Heart left ventricle (tissue), 16 donors: ENCODE measurements at regions not wholly inside any gene's neighbourhood (a gene's known extent, or its start where the extent isn't known, plus 50 kb on each side); places are given as distances from the start of the nearest gene placed in this dataset.

Source experiments
- ATAC-seq, 4 donors: fragments of 200-7000 bp; cut with Tn5 transposase; one replicate each; pipeline ENCODE4 v1.9.1; 2020 to 2022; ENCODE audit warnings: moderate library complexity in 4 of 4, mild to moderate bottlenecking in 3 of 4, moderate number of reproducible peaks in 1 of 4
- DNase-seq, 5 donors: peaks; one replicate each; pipeline ENCODE4 v3.0.0-alpha.2; 2020
- H3K27ac ChIP-seq, 12 donors: fragments of 200-600 bp; sonication (generic) in 4 of 12; one replicate each; pipeline versions ENCODE4 v1.5.0 to v1.8.0; 2016 to 2022; ENCODE audit warnings: mild to moderate bottlenecking in 2 of 12
- H3K27me3 ChIP-seq, 9 donors: fragments of 200-600 bp; sonication (generic) in 2 of 9; one replicate each; pipeline versions ENCODE4 v1.5.1 to v1.8.0; 2016 to 2022; ENCODE audit warnings: mild to moderate bottlenecking in 3 of 9
- H3K36me3 ChIP-seq, 9 donors: fragments of 200-600 bp; sonication (generic) in 2 of 9; one replicate each; pipeline versions ENCODE4 v1.5.0 to v1.8.0; 2018 to 2022; ENCODE audit warnings: mild to moderate bottlenecking in 2 of 9
- H3K4me1 ChIP-seq, 12 donors: fragments of 200-600 bp; sonication (generic) in 4 of 12; one replicate each; pipeline versions ENCODE4 v1.5.0 to v1.8.0; 2016 to 2022; ENCODE audit warnings: mild to moderate bottlenecking in 3 of 12
- H3K4me3 ChIP-seq, 12 donors: fragments of 200-600 bp; sonication (generic) in 4 of 12; one replicate each; pipeline versions ENCODE4 v1.5.0 to v1.8.0; 2017 to 2022; ENCODE audit warnings: mild to moderate bottlenecking in 9 of 12, moderate library complexity in 4 of 12
- H3K9me3 ChIP-seq, 12 donors: fragments of 200-600 bp; sonication (generic) in 4 of 12; one replicate each; pipeline versions ENCODE4 v1.5.0 to v1.8.0; 2016 to 2022; ENCODE audit warnings: mild to moderate bottlenecking in 1 of 12
- POLR2A ChIP-seq, 2 donors: fragments of 450-650 bp; IDR thresholded peaks; one replicate each; pipeline ENCODE4 v1.6.1; 2017; ENCODE audit warnings: antibody characterized with exemption in 2 of 2, mild to moderate bottlenecking in 2 of 2, moderate library complexity in 2 of 2
- WGBS, 4 donors: extraction: QIAGEN DNeasy Blood & Tissue Kit in 2 of 4; methylation state at CpG; one replicate each; pipeline versions ENCODE4 v1.1.5 to v1.1.7; 2013 to 2018; 5-methylcytosine and 5-hydroxymethylcytosine counted together
- intact Hi-C, 10 donors: fragments of 100-400 bp; cut with DNase I; formaldehyde crosslinking; loops; one replicate each; pipeline versions ENCODE4 v1.11.1 to v1.14.2; 2022
- TF ChIP-seq, protein P1 (sequence below), 12 donors: fragments of 200-600 bp; sonication (generic) in 4 of 12; IDR thresholded peaks; one replicate each; pipeline versions ENCODE4 v1.5.0 to v1.8.0; 2018 to 2022; ENCODE audit warnings: antibody characterized with exemption in 12 of 12, mild to moderate bottlenecking in 5 of 12
- donor health status: ischemic (EF 13 %, LVEDD 7.1; RV severe dilation, severe dysfunction).
- donor health status: healthy with polysubstance abuse.
- donor health status: DM: no; HTN: yes; CAD: no.
- donor health status: DM: no; HTN: no; CAD: no.
- donor health status: ischemic (EF 25% LVEDD 6.9; RV normal size, moderate dysfunction).
- donor health status: ischemic (EF 25% LVEDD 5.7; RV mildly dilated, moderate dysfunction).
- donor health status: healthy.
- donor health status: DM: yes; HTN: yes; CAD: no.
- donor health status: ischemic (EF 35%, LVEDD 5.7; RV mildly dilated, moderate dysfunction).
- donor health status: nonischemic (EF 11% LVEDD 7.7; RV severe dilation, severe dysfunction).
- donor health status: DM: yes; HTN: yes; CAD: no.
- donor health status: PGD.
- donor health status: ischemic (EF 29% LVEDD 5.4; RV normal size, mild dysfunction).
- donor health status: nonischemic (EF 23%, LVEDD 6.1; RV moderate dilation, normal function).

DNA sequence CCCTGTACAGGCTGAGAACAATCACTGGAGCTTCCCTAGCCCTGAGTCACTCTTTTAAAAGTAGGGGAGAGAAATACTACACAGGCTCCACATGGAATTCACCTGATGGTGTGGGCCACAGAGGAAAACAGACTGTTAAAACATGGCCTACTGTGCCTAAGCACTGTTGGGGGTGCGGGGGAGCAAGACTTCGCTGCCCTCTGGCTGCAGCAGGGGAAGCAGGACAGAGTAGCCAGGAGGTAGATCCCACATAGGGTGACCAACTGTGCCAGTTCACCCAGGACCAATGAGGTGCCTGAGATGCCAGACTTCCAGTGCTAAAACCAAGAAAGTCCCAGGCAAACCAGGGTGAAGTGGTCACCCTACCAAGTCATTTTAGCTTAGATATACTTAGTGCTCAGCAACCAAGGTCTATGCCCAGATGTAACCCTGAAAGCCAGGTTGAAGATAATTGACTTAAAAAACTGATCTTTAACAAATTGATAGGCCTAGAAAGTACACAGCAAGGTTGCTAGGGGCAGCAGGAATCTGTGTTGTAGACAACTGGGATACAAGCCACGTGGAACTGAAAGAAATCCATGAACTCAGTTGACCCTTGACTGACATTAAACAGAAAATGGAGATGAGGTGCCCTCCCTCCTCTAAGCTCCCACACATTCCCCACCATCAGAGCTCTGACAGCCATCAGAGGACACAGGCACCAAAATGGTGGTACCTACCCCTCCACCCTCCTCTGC, 344.2 kb upstream of the PPP2R3A start:
- H3K4me3 ChIP-seq = no peak overlapping the region
- DNase-seq (no peak), ATAC-seq (no peak)
- no peaks in the 10 kb centered on the region for H3K4me1 ChIP-seq
- no peaks in the 10 kb centered on the region for H3K36me3 ChIP-seq
- no peaks in the 10 kb centered on the region for H3K9me3 ChIP-seq
- TF ChIP-seq, protein P1, sequence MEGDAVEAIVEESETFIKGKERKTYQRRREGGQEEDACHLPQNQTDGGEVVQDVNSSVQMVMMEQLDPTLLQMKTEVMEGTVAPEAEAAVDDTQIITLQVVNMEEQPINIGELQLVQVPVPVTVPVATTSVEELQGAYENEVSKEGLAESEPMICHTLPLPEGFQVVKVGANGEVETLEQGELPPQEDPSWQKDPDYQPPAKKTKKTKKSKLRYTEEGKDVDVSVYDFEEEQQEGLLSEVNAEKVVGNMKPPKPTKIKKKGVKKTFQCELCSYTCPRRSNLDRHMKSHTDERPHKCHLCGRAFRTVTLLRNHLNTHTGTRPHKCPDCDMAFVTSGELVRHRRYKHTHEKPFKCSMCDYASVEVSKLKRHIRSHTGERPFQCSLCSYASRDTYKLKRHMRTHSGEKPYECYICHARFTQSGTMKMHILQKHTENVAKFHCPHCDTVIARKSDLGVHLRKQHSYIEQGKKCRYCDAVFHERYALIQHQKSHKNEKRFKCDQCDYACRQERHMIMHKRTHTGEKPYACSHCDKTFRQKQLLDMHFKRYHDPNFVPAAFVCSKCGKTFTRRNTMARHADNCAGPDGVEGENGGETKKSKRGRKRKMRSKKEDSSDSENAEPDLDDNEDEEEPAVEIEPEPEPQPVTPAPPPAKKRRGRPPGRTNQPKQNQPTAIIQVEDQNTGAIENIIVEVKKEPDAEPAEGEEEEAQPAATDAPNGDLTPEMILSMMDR (IDR thresholded peaks at IDR 0.05) = no peak
- no peak for TF ChIP-seq POLR2A (IDR thresholded peaks at IDR 0.05)
- H3K27me3 ChIP-seq = no peaks in the 10 kb centered on the region
- intact Hi-C loops = no loop called here
- 66 to 70% (median 67%) methylated on average over 3 of the region's 3 CpGs for WGBS, 4 donors
- no peak overlapping the region for H3K27ac ChIP-seq

DNA sequence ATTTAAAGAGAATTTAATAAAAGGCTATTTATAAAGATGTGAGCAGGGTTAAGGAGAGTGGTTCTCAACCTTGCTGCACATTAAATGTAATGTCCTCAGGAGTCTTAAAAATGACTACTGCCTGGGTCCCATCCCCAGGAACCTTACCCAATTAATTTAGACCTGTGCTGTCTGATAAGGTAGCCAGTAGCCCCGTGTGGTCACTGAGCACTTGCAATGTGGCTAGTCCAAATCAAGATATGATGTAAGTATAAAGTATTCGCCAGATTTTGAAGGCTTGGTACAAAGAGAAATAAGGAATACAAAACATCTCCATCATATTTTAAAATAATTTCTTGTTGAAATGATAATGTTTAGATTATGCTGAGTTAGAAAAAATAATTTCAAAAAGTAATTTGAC, 343.3 kb upstream of the PPP2R3A start:
- no peaks in the 10 kb centered on the region for H3K4me1 ChIP-seq
- no peaks in the 10 kb centered on the region for H3K27me3 ChIP-seq
- no peak overlapping the region for H3K27ac ChIP-seq
- H3K36me3 ChIP-seq = no peaks in the 10 kb centered on the region
- intact Hi-C loops = no loop called here
- ATAC-seq = no peak
- H3K9me3 ChIP-seq = no peaks in the 10 kb centered on the region
- no peak for DNase-seq
- H3K4me3 ChIP-seq = no peak overlapping the region
- 59 to 81% (median 63%) methylated on average over 2 of the region's 2 CpGs for WGBS, 4 donors
- TF ChIP-seq, protein P1 (IDR thresholded peaks at IDR 0.05) = no peak
- TF ChIP-seq POLR2A (IDR thresholded peaks at IDR 0.05) = no peak

DNA sequence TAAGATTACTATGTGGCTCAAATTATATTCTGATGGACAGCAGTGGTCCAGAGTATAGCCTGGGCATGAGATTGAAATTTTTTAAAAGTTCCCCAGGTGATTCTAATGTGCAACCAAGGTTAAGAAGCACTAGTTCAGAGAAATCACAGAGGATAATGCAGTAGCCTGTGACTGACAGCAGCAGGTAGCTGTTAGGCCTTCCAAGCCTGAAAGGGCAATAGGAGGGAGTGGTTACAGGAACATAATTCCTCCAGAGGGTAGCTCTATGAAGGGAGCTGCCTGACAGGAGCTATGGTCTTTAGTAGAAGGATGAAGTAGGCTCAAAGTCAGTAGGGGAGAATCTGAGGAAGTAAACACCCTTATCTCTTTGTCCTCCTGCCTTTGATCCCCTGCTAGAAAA, 342.9 kb upstream of the PPP2R3A start:
- no peak for ATAC-seq
- no peaks in the 10 kb centered on the region for H3K9me3 ChIP-seq
- DNase-seq = no peak
- intact Hi-C loops = no loop called here
- no peaks in the 10 kb centered on the region for H3K27me3 ChIP-seq
- H3K4me1 ChIP-seq = no peaks in the 10 kb centered on the region
- no peak for TF ChIP-seq POLR2A (IDR thresholded peaks at IDR 0.05)
- TF ChIP-seq, protein P1 (IDR thresholded peaks at IDR 0.05) = no peak
- no peak overlapping the region for H3K4me3 ChIP-seq
- no peak overlapping the region for H3K27ac ChIP-seq
- no peaks in the 10 kb centered on the region for H3K36me3 ChIP-seq

DNA sequence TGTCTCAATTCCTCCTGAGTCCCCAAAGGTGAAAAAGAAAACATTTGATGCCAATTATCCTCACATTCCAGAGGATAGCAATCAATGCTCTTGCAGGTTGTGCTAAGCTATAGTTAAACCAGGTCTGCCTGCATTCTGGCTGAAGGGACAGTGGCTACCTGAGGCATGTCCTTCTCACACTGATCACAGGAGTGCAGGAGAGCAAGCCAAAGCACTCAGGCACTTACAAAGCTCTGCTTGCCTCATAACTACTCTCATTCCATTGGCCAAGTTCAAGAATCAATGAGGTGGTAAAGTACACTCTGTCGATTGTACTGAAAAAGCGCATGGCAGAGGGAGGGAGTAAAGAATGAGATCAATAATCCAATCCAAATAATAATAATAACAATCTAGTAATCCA, 342.0 kb upstream of the PPP2R3A start:
- no peak overlapping the region for H3K4me3 ChIP-seq
- H3K27ac ChIP-seq = no peak overlapping the region
- peaks cover 0 to 3% (median 0%) of the 10 kb centered on the region in 9 donors for H3K27me3 ChIP-seq
- 90 to 91% (median 91%) methylated on average over 2 of the region's 2 CpGs for WGBS, 4 donors
- no peaks in the 10 kb centered on the region for H3K9me3 ChIP-seq
- TF ChIP-seq, protein P1 (IDR thresholded peaks at IDR 0.05) = no peak
- TF ChIP-seq POLR2A (IDR thresholded peaks at IDR 0.05) = no peak
- no peaks in the 10 kb centered on the region for H3K36me3 ChIP-seq
- no peaks in the 10 kb centered on the region for H3K4me1 ChIP-seq
- ATAC-seq (no peak), DNase-seq (no peak)
- intact Hi-C loops = no loop called here
